GM23338 (cell line): ENCODE measurements at regions not wholly inside any gene's neighbourhood (a gene's known extent, or its start where the extent isn't known, plus 50 kb on each side); places are given as distances from the start of the nearest gene placed in this dataset.

Experiments used
- ATAC-seq: fragments of 200-7000 bp; cut with Tn5 transposase; 3 replicates; pipeline ENCODE4 v1.9.1; 2020
- DNase-seq: peaks from one replicate; pipeline ENCODE4 v3.0.0-alpha.2; 2015; ENCODE audit warnings: low spot score
- H2AFZ ChIP-seq: fragments of 200-600 bp; sonication (generic); 2 replicates; pipeline ENCODE4 v1.8.0; 2016; ENCODE audit warnings: antibody characterized with exemption, mild to moderate bottlenecking, moderate library complexity
- H3F3A ChIP-seq: fragments of 200-600 bp; sonication (generic); replicated peaks from 2 replicates; pipeline ENCODE4 v1.8.0; 2017; ENCODE audit warnings: antibody characterized with exemption, mixed run types, low read depth
- H3K27ac ChIP-seq: fragments of 200-600 bp; sonication (generic); 2 replicates; pipeline ENCODE4 v1.6.1; 2016; ENCODE audit warnings: low read depth
- H3K27me3 ChIP-seq: fragments of 200-600 bp; sonication (generic); 2 replicates; pipeline ENCODE4 v1.8.0; 2016; ENCODE audit warnings: mild to moderate bottlenecking, mixed run types, moderate library complexity; ENCODE audit not compliant: insufficient read depth
- H3K36me3 ChIP-seq: fragments of 200-600 bp; sonication (generic); 2 replicates; pipeline ENCODE4 v1.8.0; 2016; ENCODE audit warnings: mild to moderate bottlenecking; ENCODE audit not compliant: insufficient read depth
- H3K4me1 ChIP-seq: fragments of 200-600 bp; sonication (generic); 2 replicates; pipeline ENCODE4 v1.8.0; 2016; ENCODE audit warnings: mild to moderate bottlenecking, moderate library complexity; ENCODE audit not compliant: insufficient read depth
- H3K4me2 ChIP-seq: fragments of 200-600 bp; sonication (generic); 2 replicates; pipeline ENCODE4 v1.7.1; 2017; ENCODE audit warnings: mixed run types
- H3K4me3 ChIP-seq: fragments of 200-600 bp; sonication (generic); 2 replicates; pipeline ENCODE4 v1.6.1; 2016; ENCODE audit warnings: mixed run types
- H3K79me2 ChIP-seq: fragments of 200-600 bp; sonication (generic); replicated peaks from 2 replicates; pipeline ENCODE4 v1.8.0; 2017; ENCODE audit warnings: mild to moderate bottlenecking; ENCODE audit not compliant: insufficient read depth
- H3K9me2 ChIP-seq: fragments of 200-600 bp; sonication (generic); 2 replicates; pipeline ENCODE4 v1.8.0; 2017; ENCODE audit not compliant: insufficient read depth
- H4K20me1 ChIP-seq: fragments of 200-600 bp; sonication (generic); replicated peaks from 2 replicates; pipeline ENCODE4 v1.8.0; 2017; ENCODE audit warnings: mild to moderate bottlenecking; ENCODE audit not compliant: insufficient read depth
- H3K27ac Mint-ChIP-seq: 2 replicates; pipeline ENCODE4 v1.8.0; 2020; ENCODE audit warnings: inconsistent platforms, mild to moderate bottlenecking, moderate library complexity, mixed read lengths
- H3K27me3 Mint-ChIP-seq: 3 replicates; pipeline ENCODE4 v1.8.0; 2022; ENCODE audit warnings: low read depth, mild to moderate bottlenecking, moderate library complexity, mixed read lengths, inconsistent platforms; ENCODE audit not compliant: insufficient read depth, poor library complexity
- H3K36me3 Mint-ChIP-seq: 3 replicates; pipeline ENCODE4 v1.8.0; 2021; ENCODE audit warnings: low read depth, mild to moderate bottlenecking, inconsistent platforms, moderate library complexity, mixed read lengths
- H3K4me1 Mint-ChIP-seq: 3 replicates; pipeline ENCODE4 v1.8.0; 2020; ENCODE audit warnings: mild to moderate bottlenecking, inconsistent platforms, mixed read lengths
- H3K4me3 Mint-ChIP-seq: 3 replicates; pipeline ENCODE4 v1.8.0; 2021; ENCODE audit warnings: moderate library complexity, mild to moderate bottlenecking, inconsistent platforms, mixed read lengths
- H3K9me3 Mint-ChIP-seq: 3 replicates; pipeline ENCODE4 v1.8.0; 2020; ENCODE audit warnings: moderate library complexity, mild to moderate bottlenecking, inconsistent platforms, mixed read lengths
- EZH2phosphoT487 ChIP-seq: fragments of 200-600 bp; sonication (generic); IDR thresholded peaks from one replicate; pipeline ENCODE4 v1.8.1; 2018; ENCODE audit warnings: antibody characterized with exemption; ENCODE audit not compliant: unreplicated experiment
- POLR2AphosphoS5 ChIP-seq: IDR thresholded peaks from 2 replicates; pipeline ENCODE4 v1.6.1; 2016; ENCODE audit warnings: antibody characterized with exemption, low read depth
- ZNF331 ChIP-seq: fragments of 250-450 bp; sonication (Bioruptor Pico); IDR thresholded peaks from 2 replicates; pipeline ENCODE4 v1.5.0; 2020; ENCODE audit warnings: low read depth, mild to moderate bottlenecking, moderate library complexity
- TF ChIP-seq, protein P1 (sequence below): IDR thresholded peaks from 2 replicates; pipeline ENCODE4 v1.6.1; 2016; ENCODE audit warnings: antibody characterized with exemption
- TF ChIP-seq, protein P2 (sequence below), 2 experiments: fragments of 200-600 bp in 1 of 2; sonication (generic) in 1 of 2; conservative IDR thresholded peaks; 2 replicates each; pipeline versions ENCODE4 v1.5.1 to v1.6.1; 2016 to 2017; ENCODE audit warnings: antibody characterized with exemption in 2 of 2, low read depth in 2 of 2, mild to moderate bottlenecking in 2 of 2, moderate library complexity in 1 of 2
- TF ChIP-seq, protein P3 (sequence below): IDR thresholded peaks from one replicate; pipeline ENCODE4 v1.6.1; 2018; ENCODE audit warnings: antibody characterized with exemption; ENCODE audit not compliant: unreplicated experiment

DNA sequence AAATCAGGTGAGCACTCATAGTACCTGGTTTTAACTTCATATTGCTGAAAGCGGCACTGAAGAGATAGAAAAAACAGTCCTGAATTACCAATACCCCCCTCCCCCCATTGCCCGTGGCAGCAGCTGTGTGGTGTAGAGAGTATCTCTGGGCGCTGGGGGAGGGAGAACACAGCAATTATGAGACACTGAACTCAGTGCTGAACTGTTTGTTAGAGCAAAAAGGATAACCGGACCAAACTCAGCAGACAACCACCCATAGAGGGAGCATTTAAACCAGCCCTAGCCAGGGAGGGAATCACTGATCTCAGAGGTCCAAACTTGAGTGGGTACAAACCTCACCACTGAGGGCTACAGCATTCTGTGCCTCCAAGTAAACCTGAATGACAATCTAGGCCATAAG lies 457.4 kb upstream of the TEX13C start:
- H3K79me2 ChIP-seq = no peaks in the 10 kb centered on the region
- Mint-ChIP-seq H3K27me3 (no peaks in the 10 kb centered on the region), H3K9me3 (no peaks in the 10 kb centered on the region)

DNA sequence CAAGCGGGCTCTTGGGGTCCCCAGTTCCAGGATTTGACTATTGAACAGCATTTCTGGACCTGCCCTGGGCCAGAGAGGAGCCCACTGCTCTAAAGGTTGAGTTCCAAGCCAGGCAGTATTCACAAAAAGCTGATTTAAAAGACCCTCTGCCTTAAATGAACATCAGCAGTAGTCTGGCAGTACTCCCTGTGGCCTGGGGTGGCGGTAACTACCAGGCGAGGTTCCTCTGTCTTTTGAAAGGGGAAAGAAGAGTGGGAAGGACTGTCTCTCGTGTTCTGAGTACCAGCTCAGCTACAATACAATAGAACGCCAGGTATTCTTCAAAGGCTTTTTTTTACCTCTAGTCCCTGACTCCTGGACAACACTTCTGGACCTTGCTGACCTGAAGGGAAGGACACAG lies 456.4 kb upstream of the TEX13C start:
- Mint-ChIP-seq H3K9me3 (no peaks in the 10 kb centered on the region; the same call in 2 of the 3 replicates), H3K4me1 (no peaks in the 10 kb centered on the region), H3K27ac (no peak overlapping the region), H3K36me3 (no peaks in the 10 kb centered on the region), H3K27me3 (no peaks in the 10 kb centered on the region), H3K4me3 (no peak overlapping the region)
- Histone ChIP-seq H3K4me1 (no peaks in the 10 kb centered on the region), H3K9me2 (no peaks in the 10 kb centered on the region), H3K36me3 (no peaks in the 10 kb centered on the region), H3K4me2 (no peak overlapping the region), H3K27me3 (no peaks in the 10 kb centered on the region), H3K4me3 (no peak overlapping the region), H4K20me1 (no peaks in the 10 kb centered on the region), H3K79me2 (no peaks in the 10 kb centered on the region), H3K27ac (no peak overlapping the region), H3F3A (no peaks in the 10 kb centered on the region), H2AFZ (no peak overlapping the region)
- DNase-seq (peak; percentile 56), ATAC-seq (peak; percentile 93)
- TF ChIP-seq, protein P1, sequence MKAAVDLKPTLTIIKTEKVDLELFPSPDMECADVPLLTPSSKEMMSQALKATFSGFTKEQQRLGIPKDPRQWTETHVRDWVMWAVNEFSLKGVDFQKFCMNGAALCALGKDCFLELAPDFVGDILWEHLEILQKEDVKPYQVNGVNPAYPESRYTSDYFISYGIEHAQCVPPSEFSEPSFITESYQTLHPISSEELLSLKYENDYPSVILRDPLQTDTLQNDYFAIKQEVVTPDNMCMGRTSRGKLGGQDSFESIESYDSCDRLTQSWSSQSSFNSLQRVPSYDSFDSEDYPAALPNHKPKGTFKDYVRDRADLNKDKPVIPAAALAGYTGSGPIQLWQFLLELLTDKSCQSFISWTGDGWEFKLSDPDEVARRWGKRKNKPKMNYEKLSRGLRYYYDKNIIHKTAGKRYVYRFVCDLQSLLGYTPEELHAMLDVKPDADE = no peak
- TF ChIP-seq, protein P2, sequence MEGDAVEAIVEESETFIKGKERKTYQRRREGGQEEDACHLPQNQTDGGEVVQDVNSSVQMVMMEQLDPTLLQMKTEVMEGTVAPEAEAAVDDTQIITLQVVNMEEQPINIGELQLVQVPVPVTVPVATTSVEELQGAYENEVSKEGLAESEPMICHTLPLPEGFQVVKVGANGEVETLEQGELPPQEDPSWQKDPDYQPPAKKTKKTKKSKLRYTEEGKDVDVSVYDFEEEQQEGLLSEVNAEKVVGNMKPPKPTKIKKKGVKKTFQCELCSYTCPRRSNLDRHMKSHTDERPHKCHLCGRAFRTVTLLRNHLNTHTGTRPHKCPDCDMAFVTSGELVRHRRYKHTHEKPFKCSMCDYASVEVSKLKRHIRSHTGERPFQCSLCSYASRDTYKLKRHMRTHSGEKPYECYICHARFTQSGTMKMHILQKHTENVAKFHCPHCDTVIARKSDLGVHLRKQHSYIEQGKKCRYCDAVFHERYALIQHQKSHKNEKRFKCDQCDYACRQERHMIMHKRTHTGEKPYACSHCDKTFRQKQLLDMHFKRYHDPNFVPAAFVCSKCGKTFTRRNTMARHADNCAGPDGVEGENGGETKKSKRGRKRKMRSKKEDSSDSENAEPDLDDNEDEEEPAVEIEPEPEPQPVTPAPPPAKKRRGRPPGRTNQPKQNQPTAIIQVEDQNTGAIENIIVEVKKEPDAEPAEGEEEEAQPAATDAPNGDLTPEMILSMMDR (conservative IDR thresholded peaks at IDR 0.05; ENCODE audit: low read depth in 2 of 2) = peak; percentile 40 to 51; a peak in 3 of 4 replicates

More for the DNA sequence above, 457.4 kb upstream of the TEX13C start:
- H3K27me3 ChIP-seq = no peaks in the 10 kb centered on the region
- no peaks in the 10 kb centered on the region for H3K36me3 ChIP-seq
- no peak overlapping the region for H3K27ac ChIP-seq
- H2AFZ ChIP-seq = no peak overlapping the region
- no peak for TF ChIP-seq EZH2phosphoT487
- TF ChIP-seq POLR2AphosphoS5 = no peak
- no peaks in the 10 kb centered on the region for H3F3A ChIP-seq
- no peaks in the 10 kb centered on the region for H3K4me1 Mint-ChIP-seq
- no peak overlapping the region for H3K4me2 ChIP-seq
- no peak for ATAC-seq
- no peaks in the 10 kb centered on the region for H3K9me2 ChIP-seq
- H3K4me3 ChIP-seq = no peak overlapping the region
- no peaks in the 10 kb centered on the region for H4K20me1 ChIP-seq
- H3K4me1 ChIP-seq = no peaks in the 10 kb centered on the region
- no peak for DNase-seq
- H3K36me3 Mint-ChIP-seq = no peaks in the 10 kb centered on the region
- H3K4me3 Mint-ChIP-seq = no peak overlapping the region
- H3K27ac Mint-ChIP-seq = no peak overlapping the region

- Histone ChIP-seq H2AFZ (no peak overlapping the region), H3K27ac (no peak overlapping the region), H3K4me3 (no peak overlapping the region), H3K4me2 (no peak overlapping the region), H4K20me1 (no peaks in the 10 kb centered on the region), H3F3A (no peaks in the 10 kb centered on the region), H3K9me2 (no peaks in the 10 kb centered on the region), H3K4me1 (no peaks in the 10 kb centered on the region), H3K27me3 (no peaks in the 10 kb centered on the region), H3K79me2 (no peaks in the 10 kb centered on the region), H3K36me3 (no peaks in the 10 kb centered on the region)
- Mint-ChIP-seq H3K9me3 (no peaks in the 10 kb centered on the region), H3K4me3 (no peak overlapping the region), H3K27ac (no peak overlapping the region), H3K36me3 (no peaks in the 10 kb centered on the region), H3K27me3 (no peaks in the 10 kb centered on the region), H3K4me1 (no peaks in the 10 kb centered on the region)
- no peak for TF ChIP-seq ZNF331 (CRISPR knock-in tag)
- TF ChIP-seq, protein P3, sequence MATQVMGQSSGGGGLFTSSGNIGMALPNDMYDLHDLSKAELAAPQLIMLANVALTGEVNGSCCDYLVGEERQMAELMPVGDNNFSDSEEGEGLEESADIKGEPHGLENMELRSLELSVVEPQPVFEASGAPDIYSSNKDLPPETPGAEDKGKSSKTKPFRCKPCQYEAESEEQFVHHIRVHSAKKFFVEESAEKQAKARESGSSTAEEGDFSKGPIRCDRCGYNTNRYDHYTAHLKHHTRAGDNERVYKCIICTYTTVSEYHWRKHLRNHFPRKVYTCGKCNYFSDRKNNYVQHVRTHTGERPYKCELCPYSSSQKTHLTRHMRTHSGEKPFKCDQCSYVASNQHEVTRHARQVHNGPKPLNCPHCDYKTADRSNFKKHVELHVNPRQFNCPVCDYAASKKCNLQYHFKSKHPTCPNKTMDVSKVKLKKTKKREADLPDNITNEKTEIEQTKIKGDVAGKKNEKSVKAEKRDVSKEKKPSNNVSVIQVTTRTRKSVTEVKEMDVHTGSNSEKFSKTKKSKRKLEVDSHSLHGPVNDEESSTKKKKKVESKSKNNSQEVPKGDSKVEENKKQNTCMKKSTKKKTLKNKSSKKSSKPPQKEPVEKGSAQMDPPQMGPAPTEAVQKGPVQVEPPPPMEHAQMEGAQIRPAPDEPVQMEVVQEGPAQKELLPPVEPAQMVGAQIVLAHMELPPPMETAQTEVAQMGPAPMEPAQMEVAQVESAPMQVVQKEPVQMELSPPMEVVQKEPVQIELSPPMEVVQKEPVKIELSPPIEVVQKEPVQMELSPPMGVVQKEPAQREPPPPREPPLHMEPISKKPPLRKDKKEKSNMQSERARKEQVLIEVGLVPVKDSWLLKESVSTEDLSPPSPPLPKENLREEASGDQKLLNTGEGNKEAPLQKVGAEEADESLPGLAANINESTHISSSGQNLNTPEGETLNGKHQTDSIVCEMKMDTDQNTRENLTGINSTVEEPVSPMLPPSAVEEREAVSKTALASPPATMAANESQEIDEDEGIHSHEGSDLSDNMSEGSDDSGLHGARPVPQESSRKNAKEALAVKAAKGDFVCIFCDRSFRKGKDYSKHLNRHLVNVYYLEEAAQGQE = no peak
- TF ChIP-seq, protein P1 = no peak
- ATAC-seq (no peak), DNase-seq (no peak)
Measured at GRCh38 chrX:124887572-124887971, 432.1 kb upstream of the TEX13C start.
